Spleen (tissue), 11 donors: ENCODE measurements at regions not wholly inside any gene's neighbourhood (a gene's known extent, or its start where the extent isn't known, plus 50 kb on each side); places are given as distances from the start of the nearest gene placed in this dataset.

Experiments
- DNase-seq: peaks from one replicate; pipeline ENCODE4 v3.0.0-alpha.2; 2020
- H3K27ac ChIP-seq, 8 donors: fragments of 200-600 bp; sonication (generic) in 7 of 8; 1 replicate in 4 of 8; 2 replicates in 4 of 8; pipeline versions ENCODE4 v1.5.0 to v1.8.0; 2016 to 2021; ENCODE audit warnings: inconsistent platforms in 4 of 8, mild to moderate bottlenecking in 4 of 8, moderate library complexity in 1 of 8
- H3K27me3 ChIP-seq, 7 donors: fragments of 200-600 bp; sonication (generic) in 6 of 7; replicated peaks in 1 of 7; 1 replicate in 4 of 7; 2 replicates in 3 of 7; pipeline versions ENCODE4 v1.5.0 to v1.8.0; 2016 to 2021; ENCODE audit warnings: inconsistent platforms in 3 of 7, mild to moderate bottlenecking in 1 of 7
- H3K36me3 ChIP-seq, 6 donors: fragments of 200-600 bp; sonication (generic) in 5 of 6; 1 replicate in 4 of 6; 2 replicates in 2 of 6; pipeline versions ENCODE4 v1.5.0 to v1.8.0; 2016 to 2021; ENCODE audit warnings: inconsistent platforms in 2 of 6
- H3K4me1 ChIP-seq, 6 donors: fragments of 200-600 bp; sonication (generic) in 5 of 6; 1 replicate in 3 of 6; 2 replicates in 3 of 6; pipeline versions ENCODE4 v1.5.0 to v1.8.0; 2016 to 2021; ENCODE audit warnings: inconsistent platforms in 3 of 6
- H3K4me3 ChIP-seq, 8 donors: fragments of 200-600 bp; sonication (generic) in 7 of 8; 1 replicate in 4 of 8; 2 replicates in 4 of 8; pipeline versions ENCODE4 v1.5.0 to v1.8.0; 2016 to 2021; ENCODE audit warnings: inconsistent platforms in 4 of 8, mild to moderate bottlenecking in 4 of 8, moderate library complexity in 2 of 8
- H3K9me3 ChIP-seq, 8 donors: fragments of 200-600 bp; sonication (generic) in 7 of 8; 1 replicate in 4 of 8; 2 replicates in 4 of 8; pipeline versions ENCODE4 v1.5.0 to v1.8.0; 2016 to 2021; ENCODE audit warnings: inconsistent platforms in 4 of 8
- CTCF ChIP-seq, 11 experiments: fragments of 200-600 bp in 7 of 11; fragments of 450-650 bp in 4 of 11; sonication (generic) in 4 of 11; IDR thresholded peaks in 8 of 11; conservative IDR thresholded peaks in 3 of 11; 1 replicate in 7 of 11; 2 replicates in 4 of 11; pipeline versions ENCODE4 v1.4.0 to v1.8.0; 2016 to 2021; ENCODE audit warnings: antibody characterized with exemption in 11 of 11, inconsistent platforms in 4 of 11, mild to moderate bottlenecking in 1 of 11
- POLR2A ChIP-seq, 3 donors: fragments of 450-650 bp; IDR thresholded peaks; one replicate each; pipeline ENCODE4 v1.5.1; 2017; ENCODE audit warnings: antibody characterized with exemption in 3 of 3, mild to moderate bottlenecking in 1 of 3
- POLR2AphosphoS5 ChIP-seq, 3 donors: sonication (generic); formaldehyde crosslinking; IDR thresholded peaks; one replicate each; pipeline ENCODE4 v1.5.1; 2017; ENCODE audit warnings: antibody characterized with exemption in 3 of 3
- WGBS, 5 donors: extraction: QIAGEN DNeasy Blood & Tissue Kit in 3 of 5; methylation state at CpG; one replicate each; pipeline versions ENCODE4 v1.1.5 to v1.1.7; 2013 to 2018; 5-methylcytosine and 5-hydroxymethylcytosine counted together
- intact Hi-C: fragments of 100-400 bp; cut with DNase I; formaldehyde crosslinking; loops from one replicate; pipeline ENCODE4 v1.15.0; 2023; ENCODE audit warnings: low total_unique reads
- donor health status: healthy with polysubstance abuse.
- donor health status: DM: no; HTN: no; CAD: no; lungs with moderate emphysema.
- donor health status: DM: no; HTN: no; CAD: no.
- donor health status: Bipolar disorder and iron deficiency.
- donor health status: healthy.
- donor health status: DM: no; HTN: no; CAD: no.
- donor health status: DM: yes; HTN: yes; CAD: no.

GRCh38 chr1:199202331-199202730 lies 563.5 kb downstream of the PTPRC start:
- no peak for DNase-seq
- no peaks in the 10 kb centered on the region for H3K9me3 ChIP-seq
- H3K4me3 ChIP-seq, result no peak overlapping the region
- H3K36me3 ChIP-seq, result no peaks in the 10 kb centered on the region
- intact Hi-C loops, result no loop called here
- TF ChIP-seq POLR2AphosphoS5 (IDR thresholded peaks at IDR 0.05), result no peak
- TF ChIP-seq CTCF (IDR thresholded peaks at IDR 0.05 in 8 of 11, conservative IDR thresholded peaks at IDR 0.05 in 3 of 11), result no peak
- no peak for TF ChIP-seq POLR2A (IDR thresholded peaks at IDR 0.05)
- peaks cover 0 to 9% (median 0%) of the 10 kb centered on the region in 6 donors for H3K4me1 ChIP-seq
- H3K27ac ChIP-seq, result no peak overlapping the region
- 21 to 31% (median 24%) methylated on average over 3 of the region's 3 CpGs for WGBS, 5 donors
- H3K27me3 ChIP-seq, result no peaks in the 10 kb centered on the region

- no peaks in the 10 kb centered on the region for H3K27me3 ChIP-seq
- intact Hi-C loops, result no loop called here
- no peak overlapping the region for H3K4me3 ChIP-seq
- DNase-seq, result no peak
- no peak for TF ChIP-seq CTCF (IDR thresholded peaks at IDR 0.05 in 8 of 11, conservative IDR thresholded peaks at IDR 0.05 in 3 of 11)
- TF ChIP-seq POLR2A (IDR thresholded peaks at IDR 0.05), result no peak
- TF ChIP-seq POLR2AphosphoS5 (IDR thresholded peaks at IDR 0.05), result no peak
- WGBS, 5 donors, result 88 to 95% (median 94%) methylated on average over 3 of the region's 3 CpGs
- H3K36me3 ChIP-seq, result no peaks in the 10 kb centered on the region
- no peak overlapping the region for H3K27ac ChIP-seq
- H3K4me1 ChIP-seq, result peaks cover 0 to 9% (median 0%) of the 10 kb centered on the region in 6 donors
- H3K9me3 ChIP-seq, result no peaks in the 10 kb centered on the region
Observed at GRCh38 chr1:199204231-199204630, 565.4 kb downstream of the PTPRC start.

GRCh38 chr1:199205740-199206441 lies 567.1 kb downstream of the PTPRC start:
- no peak for DNase-seq
- TF ChIP-seq POLR2A (IDR thresholded peaks at IDR 0.05), result no peak
- no peak for TF ChIP-seq POLR2AphosphoS5 (IDR thresholded peaks at IDR 0.05)
- no peak for TF ChIP-seq CTCF (IDR thresholded peaks at IDR 0.05 in 8 of 11, conservative IDR thresholded peaks at IDR 0.05 in 3 of 11)
- Histone ChIP-seq H3K27me3 (no peaks in the 10 kb centered on the region), H3K4me1 (peaks cover 0 to 9% (median 0%) of the 10 kb centered on the region in 6 donors), H3K4me3 (no peak overlapping the region), H3K9me3 (peaks cover 0 to 6% (median 0%) of the 10 kb centered on the region in 8 donors), H3K27ac (no peak overlapping the region), H3K36me3 (no peaks in the 10 kb centered on the region)
- intact Hi-C loops, result no loop called here
- 67 to 85% (median 78%) methylated on average over 6 of the region's 6 CpGs for WGBS, 5 donors

GRCh38 chr1:199208847-199209246 lies 570.0 kb downstream of the PTPRC start:
- intact Hi-C loops, result no loop called here
- Histone ChIP-seq H3K27me3 (no peaks in the 10 kb centered on the region), H3K9me3 (peaks cover 0 to 6% (median 0%) of the 10 kb centered on the region in 8 donors), H3K4me1 (no peaks in the 10 kb centered on the region), H3K27ac (no peak overlapping the region), H3K4me3 (no peak overlapping the region), H3K36me3 (no peaks in the 10 kb centered on the region)
- TF ChIP-seq POLR2A (IDR thresholded peaks at IDR 0.05) (no peak), CTCF (IDR thresholded peaks at IDR 0.05 in 8 of 11, conservative IDR thresholded peaks at IDR 0.05 in 3 of 11) (no peak), POLR2AphosphoS5 (IDR thresholded peaks at IDR 0.05) (no peak)
- DNase-seq, result no peak
